CD4-positive, alpha-beta T cell treated with Interleukin-2 at 100 ng/mL for 4 hours (primary cell): ENCODE measurements at regions not wholly inside any gene's neighbourhood (a gene's known extent, or its start where the extent isn't known, plus 50 kb on each side); places are given as distances from the start of the nearest gene placed in this dataset.

Source experiments
- DNase-seq: peaks from one replicate; pipeline ENCODE4 v3.0.0-alpha.2; 2020; ENCODE audit warnings: low spot score

- DNase-seq: no peak
These were observed 534.4 kb upstream of the PKN2 start for GRCh38 chr1:88149686-88150085.

- no peak for DNase-seq
These were observed 533.7 kb upstream of the PKN2 start for GRCh38 chr1:88150330-88150729.

- DNase-seq: no peak
These were observed 520.9 kb upstream of the PKN2 start for GRCh38 chr1:88163187-88163586.

- no peak for DNase-seq
These were observed 515.9 kb upstream of the PKN2 start for GRCh38 chr1:88168126-88168525.

GRCh38 chr1:88169139-88169538 is 514.9 kb upstream of the PKN2 start:
- DNase-seq: no peak

- no peak for DNase-seq
These were observed 514.1 kb upstream of the PKN2 start for GRCh38 chr1:88169939-88170338.

GRCh38 chr1:88175120-88175630 is 508.9 kb upstream of the PKN2 start:
- no peak for DNase-seq

GRCh38 chr1:88175631-88176226 is 508.3 kb upstream of the PKN2 start:
- no peak for DNase-seq

GRCh38 chr1:88179943-88180342 is 504.1 kb upstream of the PKN2 start:
- DNase-seq: no peak

GRCh38 chr1:88180449-88181108 is 503.5 kb upstream of the PKN2 start:
- DNase-seq: peak; percentile 47

GRCh38 chr1:88186911-88187310 is 497.2 kb upstream of the PKN2 start:
- no peak for DNase-seq

- no peak for DNase-seq
These were observed 496.0 kb upstream of the PKN2 start for GRCh38 chr1:88188038-88188437.

GRCh38 chr1:88189525-88189924 is 494.5 kb upstream of the PKN2 start:
- no peak for DNase-seq

GRCh38 chr1:88191917-88192316 is 492.2 kb upstream of the PKN2 start:
- DNase-seq: no peak

GRCh38 chr1:88194542-88194941 is 489.5 kb upstream of the PKN2 start:
- no peak for DNase-seq

GRCh38 chr1:88200545-88200944 is 483.5 kb upstream of the PKN2 start:
- no peak for DNase-seq

- no peak for DNase-seq
These were observed 480.0 kb upstream of the PKN2 start for GRCh38 chr1:88204111-88204510.

GRCh38 chr1:88204612-88205167 is 479.4 kb upstream of the PKN2 start:
- DNase-seq: no peak

GRCh38 chr1:88208389-88208788 is 475.7 kb upstream of the PKN2 start:
- DNase-seq: no peak

GRCh38 chr1:88210103-88210787 is 473.8 kb upstream of the PKN2 start:
- no peak for DNase-seq

GRCh38 chr1:88216441-88216840 is 467.6 kb upstream of the PKN2 start:
- DNase-seq: no peak

GRCh38 chr1:88217386-88217785 is 466.7 kb upstream of the PKN2 start:
- DNase-seq: no peak

GRCh38 chr1:88219521-88219920 is 464.6 kb upstream of the PKN2 start:
- no peak for DNase-seq
